Heart left ventricle (tissue), 13 donors: ENCODE measurements at regions not wholly inside any gene's neighbourhood (a gene's known extent, or its start where the extent isn't known, plus 50 kb on each side); places are given as distances from the start of the nearest gene placed in this dataset.

Source experiments
- CTCF ChIP-seq, 12 donors: fragments of 200-600 bp; sonication (generic) in 4 of 12; IDR thresholded peaks; one replicate each; pipeline versions ENCODE4 v1.5.0 to v1.8.0; 2018 to 2022; ENCODE audit warnings: antibody characterized with exemption in 12 of 12, mild to moderate bottlenecking in 5 of 12
- POLR2A ChIP-seq, 2 donors: fragments of 450-650 bp; IDR thresholded peaks; one replicate each; pipeline ENCODE4 v1.6.1; 2017; ENCODE audit warnings: antibody characterized with exemption in 2 of 2, mild to moderate bottlenecking in 2 of 2, moderate library complexity in 2 of 2
- donor health status: ischemic (EF 13 %, LVEDD 7.1; RV severe dilation, severe dysfunction).
- donor health status: DM: no; HTN: yes; CAD: no.
- donor health status: DM: no; HTN: no; CAD: no.
- donor health status: ischemic (EF 25% LVEDD 6.9; RV normal size, moderate dysfunction).
- donor health status: ischemic (EF 25% LVEDD 5.7; RV mildly dilated, moderate dysfunction).
- donor health status: ischemic (EF 35%, LVEDD 5.7; RV mildly dilated, moderate dysfunction).
- donor health status: nonischemic (EF 11% LVEDD 7.7; RV severe dilation, severe dysfunction).
- donor health status: DM: yes; HTN: yes; CAD: no.
- donor health status: PGD.
- donor health status: ischemic (EF 29% LVEDD 5.4; RV normal size, mild dysfunction).
- donor health status: nonischemic (EF 23%, LVEDD 6.1; RV moderate dilation, normal function).

DNA sequence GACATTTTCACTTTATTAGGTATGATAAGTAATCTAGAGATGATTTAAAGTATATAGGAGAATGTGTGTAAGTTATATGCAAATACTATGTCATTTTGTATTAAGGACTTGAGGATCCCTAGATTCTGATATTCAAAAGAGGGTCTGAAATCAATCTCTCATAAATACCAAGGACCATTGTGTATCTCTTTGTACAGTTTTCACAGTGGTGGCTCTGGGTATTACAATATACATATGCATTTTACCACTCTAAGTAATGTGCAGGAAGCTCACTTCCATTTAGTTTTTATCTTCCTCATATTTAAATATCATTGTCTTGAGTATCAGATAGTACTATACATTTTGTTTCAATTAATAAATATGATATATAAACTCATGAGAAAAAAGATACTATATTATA, 862.6 kb upstream of the PCDH20 start:
- TF ChIP-seq CTCF (IDR thresholded peaks at IDR 0.05) (peak in 3 of 12 donors; percentile 13 to 37 (median 26)), POLR2A (IDR thresholded peaks at IDR 0.05) (no peak)
